Activated CD8-positive, alpha-beta memory T cell treated with anti-CD3 and anti-CD28 coated beads, Interleukin-2, amount 50 U/mL, for 48 hours (primary cell): ENCODE measurements at regions not wholly inside any gene's neighbourhood (a gene's known extent, or its start where the extent isn't known, plus 50 kb on each side); places are given as distances from the start of the nearest gene placed in this dataset.

Experiments used
- DNase-seq: peaks from one replicate; pipeline ENCODE4 v3.0.0-alpha.2; 2020

DNA sequence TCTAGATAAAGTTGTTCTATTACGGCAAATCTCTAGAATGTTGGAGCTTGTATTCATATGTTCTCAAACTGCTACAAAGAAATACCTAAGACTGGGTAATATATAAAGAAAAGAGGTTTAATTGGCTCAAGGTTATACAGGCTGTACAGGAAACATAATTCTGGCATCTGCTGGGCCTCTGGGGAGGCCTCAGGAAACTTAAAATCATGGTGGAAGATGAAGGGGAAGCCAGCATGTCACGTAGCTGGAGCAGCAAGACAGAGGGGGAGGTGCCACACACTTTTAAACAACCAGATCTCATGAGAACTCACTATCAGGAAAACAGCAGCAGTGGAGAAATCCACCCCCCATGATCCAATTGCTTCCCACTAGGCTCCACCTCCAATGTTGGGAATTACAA, 390.4 kb upstream of the ADGRL4 start:
- DNase-seq = no peak

DNA sequence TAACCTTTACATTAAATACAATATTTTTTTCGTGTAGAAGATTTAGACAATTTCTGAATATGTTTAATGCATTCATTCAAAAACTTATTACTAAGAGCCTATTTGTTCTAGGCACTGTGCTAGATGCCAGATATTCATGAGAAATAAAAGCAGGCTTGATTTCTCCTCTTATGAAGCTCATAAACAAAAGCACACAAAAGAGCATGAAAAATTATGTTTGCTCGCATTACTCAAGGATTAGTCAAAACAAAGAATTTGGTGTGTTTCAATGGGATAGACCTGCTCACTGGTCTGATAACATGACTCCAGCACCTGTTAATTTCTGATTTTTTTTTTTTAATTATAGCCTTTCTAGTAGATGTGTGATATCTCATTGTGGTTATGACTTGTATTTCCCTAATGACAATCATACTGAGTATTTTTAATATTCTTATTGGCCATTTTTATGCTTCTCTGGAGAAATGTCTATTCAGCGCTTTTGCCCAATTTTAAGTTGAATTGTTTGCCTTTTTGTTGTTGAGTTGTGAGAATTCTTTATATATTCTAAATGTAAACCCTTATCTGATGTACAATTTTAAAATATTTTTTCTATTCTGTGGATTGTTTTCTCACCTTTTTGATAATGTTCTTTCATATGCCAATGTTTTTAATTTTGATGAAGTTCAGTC, 382.3 kb upstream of the ADGRL4 start:
- no peak for DNase-seq

DNA sequence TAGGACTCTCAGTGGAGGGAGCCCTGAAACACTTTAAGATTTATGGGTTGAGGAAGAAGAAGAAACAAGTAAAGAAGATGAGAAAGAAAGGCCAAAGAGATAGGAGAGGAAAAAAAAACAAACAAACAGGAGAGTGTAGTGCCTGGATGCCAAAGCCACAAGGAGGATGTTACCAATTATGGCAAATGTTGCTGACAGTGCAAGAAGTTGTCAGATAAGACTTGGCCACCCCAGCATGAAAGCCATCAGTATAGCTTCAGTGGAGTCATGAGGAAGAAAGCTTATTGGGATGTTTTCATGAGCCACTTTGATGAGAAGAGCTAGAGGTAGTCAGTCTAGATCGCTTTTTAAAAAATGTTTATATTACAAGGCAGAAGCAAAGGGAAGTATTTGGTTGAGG, 380.2 kb upstream of the ADGRL4 start:
- no peak for DNase-seq

DNA sequence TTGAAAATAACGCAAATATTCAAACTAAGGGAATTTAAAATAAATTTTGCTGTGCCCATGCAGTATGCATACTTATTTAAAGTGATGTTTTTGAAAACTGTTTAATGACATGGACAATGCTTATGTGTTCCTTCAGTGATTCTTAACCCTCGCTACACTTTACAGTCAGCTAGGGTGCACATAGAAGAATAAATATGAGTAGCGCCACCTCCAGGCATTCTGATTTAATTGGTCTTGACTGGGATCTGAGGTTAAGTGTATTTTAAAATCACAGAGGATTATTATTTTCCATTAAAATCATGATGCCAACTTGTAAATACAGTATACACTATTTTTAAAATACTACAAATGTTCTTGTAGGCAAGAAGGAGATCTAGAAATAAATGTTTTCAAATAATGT, 373.5 kb upstream of the ADGRL4 start:
- no peak for DNase-seq

DNA sequence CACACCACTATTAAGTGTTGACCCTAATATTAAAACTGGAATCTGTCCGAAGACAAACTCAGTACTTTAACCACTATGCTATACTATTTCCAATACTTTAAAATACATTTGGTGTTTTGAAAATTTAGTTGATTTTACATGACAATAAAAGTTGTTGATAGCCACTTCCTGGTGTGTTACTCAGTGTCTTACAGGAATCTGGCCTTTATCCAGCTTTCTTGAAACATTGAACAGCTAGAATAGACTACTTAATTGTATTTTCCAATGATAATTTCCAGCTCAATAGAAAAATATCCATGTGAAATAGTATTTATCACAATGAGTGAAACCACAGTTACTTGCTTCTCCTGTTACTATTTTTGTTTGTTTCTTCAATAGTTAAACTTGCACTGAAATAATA, 369.6 kb upstream of the ADGRL4 start:
- no peak for DNase-seq

DNA sequence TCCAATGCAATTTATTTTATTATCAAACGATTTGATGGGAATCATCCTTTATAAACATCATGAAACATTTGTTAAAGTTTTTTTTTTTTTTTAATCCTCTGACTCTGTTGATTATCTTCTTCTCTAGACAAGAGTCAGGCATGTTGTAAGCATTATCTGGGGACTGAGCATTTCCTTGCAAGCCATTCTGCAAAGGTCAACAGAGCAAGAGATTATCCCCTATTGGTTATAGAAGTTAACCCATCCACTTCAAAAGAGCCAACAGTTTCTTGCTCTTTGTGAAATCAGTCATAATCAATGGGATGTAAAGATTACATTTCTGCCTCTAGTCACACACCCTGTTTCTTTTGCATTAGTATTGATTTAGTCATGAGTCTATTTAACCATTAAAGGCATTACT, 368.8 kb upstream of the ADGRL4 start:
- DNase-seq = no peak

DNA sequence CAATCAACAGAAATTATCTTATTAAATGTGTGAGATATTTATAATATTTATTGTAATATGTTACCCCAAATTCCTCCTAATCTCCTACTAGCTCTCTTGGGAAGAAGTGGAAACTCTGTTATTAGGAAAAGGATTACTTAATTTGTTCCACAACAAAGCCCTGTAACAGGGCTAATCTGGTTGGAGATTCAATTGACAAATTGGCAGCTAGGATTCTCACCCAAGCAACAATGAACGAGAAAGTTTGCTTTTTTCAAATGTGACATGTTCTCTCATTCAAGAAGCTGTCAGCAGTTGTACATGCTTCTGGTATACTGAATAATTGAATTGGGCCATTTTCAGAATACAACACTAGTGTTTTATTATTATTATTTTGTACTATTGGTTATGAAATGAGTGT, 367.9 kb upstream of the ADGRL4 start:
- DNase-seq = no peak

DNA sequence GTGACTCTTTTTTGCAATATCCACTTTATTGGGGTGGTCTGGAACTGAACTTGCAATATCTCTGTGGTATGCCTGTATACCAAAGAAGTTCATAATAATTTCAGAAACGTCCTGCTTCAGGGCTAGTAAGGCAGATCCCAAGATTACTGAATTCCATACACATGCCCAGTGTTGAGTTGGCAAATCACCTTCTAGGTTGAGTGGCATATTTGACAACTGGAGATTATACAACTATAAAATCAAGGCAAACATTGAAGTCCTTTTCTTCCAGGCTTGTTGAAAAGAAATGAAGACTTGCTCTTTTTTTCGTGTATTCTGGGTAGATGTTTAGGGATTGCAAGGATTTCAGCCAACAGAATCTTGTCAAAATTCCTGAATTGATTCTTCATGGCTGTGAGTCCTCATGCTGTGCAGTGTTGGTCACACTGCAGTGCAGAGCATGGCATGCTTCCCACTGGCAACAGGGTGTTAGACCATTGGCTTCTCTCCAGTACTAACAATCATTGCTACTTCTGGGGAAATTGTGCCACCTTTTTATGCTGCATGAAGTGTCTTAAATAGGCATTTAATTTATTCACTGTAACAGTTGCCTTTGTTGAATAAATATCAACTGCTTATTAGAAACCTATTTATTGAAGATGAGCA, 367.1 kb upstream of the ADGRL4 start:
- no peak for DNase-seq

DNA sequence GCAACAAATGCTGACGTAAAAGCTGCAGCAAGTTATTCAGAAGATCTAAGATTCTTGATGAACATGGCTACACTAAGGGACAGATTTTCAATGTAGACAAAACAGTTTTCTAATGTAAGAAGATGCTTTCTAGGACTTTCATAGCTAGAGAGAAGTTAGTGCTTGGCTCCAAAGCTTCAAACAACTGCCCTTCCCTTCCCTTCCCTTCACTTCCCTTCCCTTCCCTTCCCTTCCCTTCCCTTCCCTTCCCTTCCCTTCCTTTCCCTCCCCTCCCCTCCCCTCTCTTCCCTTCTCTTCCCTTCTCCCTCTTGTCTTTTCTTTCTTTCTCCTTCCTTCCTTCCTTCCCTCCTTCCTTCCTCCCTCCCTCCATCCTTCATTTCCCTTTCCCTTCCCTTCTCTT, 365.3 kb upstream of the ADGRL4 start:
- DNase-seq = no peak

DNA sequence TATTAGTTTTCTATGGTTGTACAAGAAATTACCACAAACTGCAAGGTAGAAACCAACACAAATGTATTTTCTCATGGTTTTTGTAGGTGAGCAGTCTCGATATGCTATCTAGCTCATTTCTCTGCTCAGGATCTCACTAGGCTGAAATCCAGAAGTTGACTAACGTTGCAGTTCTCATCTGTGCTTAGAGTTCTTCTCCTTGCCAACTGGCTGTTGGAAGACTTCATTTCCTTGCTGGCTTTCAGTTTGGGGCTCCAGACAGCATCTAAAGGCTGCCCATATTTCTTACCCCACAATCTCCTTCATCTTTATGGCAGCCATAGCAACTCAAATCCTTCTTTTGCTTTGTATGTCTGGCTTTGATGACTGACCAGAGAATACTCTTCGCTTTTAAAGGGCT, 362.6 kb upstream of the ADGRL4 start:
- DNase-seq = no peak

DNA sequence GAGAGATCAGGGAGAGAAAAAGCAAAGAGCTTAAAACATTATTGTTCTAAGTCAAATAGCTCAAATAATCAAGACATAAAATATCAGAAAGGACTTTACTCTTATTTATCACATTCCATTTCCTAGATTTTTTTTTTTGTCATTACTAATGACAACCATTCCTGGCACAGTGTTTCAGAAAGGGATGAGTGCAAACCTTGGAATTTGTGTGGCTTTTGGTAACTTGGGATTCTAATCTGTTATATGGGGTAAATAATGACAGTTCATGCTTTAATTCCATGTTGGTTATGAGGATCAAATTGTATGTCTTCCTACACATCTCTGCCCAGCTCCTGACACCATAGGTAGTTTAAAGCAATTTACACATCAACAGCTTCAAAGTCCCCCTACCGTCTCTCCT, 358.4 kb upstream of the ADGRL4 start:
- no peak for DNase-seq

DNA sequence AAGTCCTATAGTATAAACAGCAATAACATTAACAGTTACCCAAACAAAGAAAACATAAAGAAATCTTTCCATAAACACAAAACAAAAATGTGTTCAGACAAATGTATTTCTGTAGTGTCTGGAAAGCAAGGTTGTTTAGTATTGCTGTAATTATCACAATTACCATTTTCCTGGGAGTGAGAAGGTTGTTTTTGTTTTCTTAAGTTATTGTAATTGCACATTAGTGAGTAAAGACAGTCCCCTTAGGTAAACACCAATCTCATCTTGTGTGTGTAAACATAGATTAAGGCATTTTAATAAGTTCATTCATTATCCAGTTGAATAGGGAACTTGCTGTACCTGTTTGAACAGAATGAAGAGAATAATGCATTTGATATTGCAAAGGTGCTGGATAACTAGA, 356.9 kb upstream of the ADGRL4 start:
- no peak for DNase-seq

DNA sequence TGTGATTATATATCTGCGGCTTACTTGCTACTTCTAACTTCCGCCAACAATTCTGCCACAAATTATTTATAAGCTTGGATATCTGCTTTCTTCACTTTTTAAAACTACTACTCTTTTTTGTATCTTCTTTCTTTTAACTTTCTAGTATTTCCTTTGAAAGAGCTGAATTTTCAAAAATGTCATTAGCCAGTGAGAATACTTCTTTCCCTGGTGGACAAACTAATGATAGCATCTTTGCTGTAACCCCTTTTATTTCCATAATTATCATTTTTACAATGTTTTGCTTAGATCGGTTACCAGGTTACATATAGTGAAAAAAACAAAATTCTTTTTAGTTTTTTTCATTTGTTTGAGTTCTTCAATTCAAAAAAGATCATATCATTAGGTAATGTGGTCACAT, 355.9 kb upstream of the ADGRL4 start:
- DNase-seq = no peak

DNA sequence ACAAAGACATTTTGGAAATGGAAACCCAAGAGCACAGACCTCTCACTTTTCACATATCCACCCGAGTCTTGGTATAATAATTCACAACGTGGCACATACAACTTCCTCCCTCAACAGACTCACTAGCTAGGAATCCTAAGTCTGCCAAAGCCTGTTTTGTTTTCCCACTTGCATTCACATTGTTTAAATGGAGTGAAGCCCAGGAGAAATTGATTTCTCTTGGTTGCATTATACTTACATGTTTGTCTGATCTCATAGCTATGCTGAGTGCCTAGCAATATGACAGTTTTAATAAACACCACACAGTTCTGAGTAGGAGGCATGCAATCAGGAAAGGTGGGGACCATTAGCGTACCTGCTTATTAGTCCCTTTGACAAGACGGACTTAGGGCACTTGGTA, 348.6 kb upstream of the ADGRL4 start:
- no peak for DNase-seq

DNA sequence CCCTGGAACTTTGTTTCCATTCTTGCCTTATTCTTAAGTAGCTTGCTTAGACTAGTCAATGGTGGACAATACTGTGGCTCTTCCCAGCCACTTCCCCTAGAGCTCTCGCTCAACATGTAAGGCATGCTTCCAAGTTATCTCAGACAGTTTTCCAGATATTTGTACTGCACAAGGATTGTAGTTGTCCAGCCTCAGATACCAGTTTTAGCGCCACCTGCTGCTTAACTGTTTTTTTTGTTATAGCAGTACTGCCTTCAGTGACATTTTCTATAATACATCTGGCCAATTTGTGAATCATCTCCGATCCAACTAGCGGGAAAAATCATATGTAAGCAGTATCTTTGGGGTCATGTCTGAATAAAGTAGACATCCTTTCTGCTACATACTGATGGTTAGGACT, 346.7 kb upstream of the ADGRL4 start:
- no peak for DNase-seq

DNA sequence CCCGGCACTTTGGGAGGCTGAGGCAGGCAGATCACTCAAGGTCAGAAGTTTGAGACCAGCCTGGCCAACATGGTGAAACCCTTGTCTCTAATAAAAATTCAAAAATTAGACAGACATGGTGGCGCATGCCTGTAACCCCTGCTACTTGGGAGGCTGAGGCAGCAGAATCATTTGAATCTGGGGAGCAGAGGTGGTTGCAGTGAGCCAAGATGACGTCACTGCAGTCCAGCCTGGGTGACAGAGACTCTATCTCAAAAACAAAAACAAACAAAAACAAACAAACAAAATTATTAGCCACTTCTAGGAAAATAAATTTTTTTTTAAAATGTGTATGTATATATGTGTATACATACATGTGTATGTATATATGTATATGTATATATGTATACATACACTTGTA, 320.3 kb upstream of the ADGRL4 start:
- DNase-seq = no peak

DNA sequence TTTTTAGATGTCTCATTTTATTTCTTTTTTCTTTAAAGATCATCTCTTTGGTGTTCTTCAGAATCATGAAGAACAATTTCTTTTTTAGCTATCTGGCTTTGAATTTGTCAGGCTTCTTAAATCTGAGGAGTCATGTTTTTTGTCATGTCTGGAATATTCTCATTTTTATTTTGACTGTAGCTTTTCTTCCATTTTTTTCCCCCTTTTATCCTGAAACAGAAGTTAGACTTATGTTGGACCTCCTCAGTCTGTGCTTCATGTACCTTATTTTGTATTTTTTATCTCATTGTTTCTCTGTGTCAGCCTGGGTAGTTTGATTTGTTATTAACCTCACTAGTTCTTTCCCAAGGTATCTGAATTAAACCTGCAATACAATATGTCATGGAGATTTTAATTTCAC, 319.2 kb upstream of the ADGRL4 start:
- DNase-seq = no peak

DNA sequence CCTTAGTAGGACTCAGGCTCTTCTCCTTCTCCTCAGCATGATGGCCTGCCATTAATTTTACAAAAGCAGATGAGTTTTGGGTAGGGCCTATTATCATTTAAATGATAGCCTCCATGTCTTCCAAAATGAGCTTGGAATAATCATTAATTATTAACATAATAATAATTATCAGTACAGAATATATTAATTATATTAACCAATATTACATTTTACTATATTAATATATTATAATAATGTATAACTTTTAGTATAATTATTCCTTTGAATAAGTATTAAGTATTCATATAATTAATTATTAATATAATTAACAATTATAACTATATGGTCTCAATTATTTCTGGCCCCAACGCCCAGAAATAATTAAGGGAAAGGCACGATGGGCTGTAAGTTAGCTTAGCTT, 318.6 kb upstream of the ADGRL4 start:
- no peak for DNase-seq

DNA sequence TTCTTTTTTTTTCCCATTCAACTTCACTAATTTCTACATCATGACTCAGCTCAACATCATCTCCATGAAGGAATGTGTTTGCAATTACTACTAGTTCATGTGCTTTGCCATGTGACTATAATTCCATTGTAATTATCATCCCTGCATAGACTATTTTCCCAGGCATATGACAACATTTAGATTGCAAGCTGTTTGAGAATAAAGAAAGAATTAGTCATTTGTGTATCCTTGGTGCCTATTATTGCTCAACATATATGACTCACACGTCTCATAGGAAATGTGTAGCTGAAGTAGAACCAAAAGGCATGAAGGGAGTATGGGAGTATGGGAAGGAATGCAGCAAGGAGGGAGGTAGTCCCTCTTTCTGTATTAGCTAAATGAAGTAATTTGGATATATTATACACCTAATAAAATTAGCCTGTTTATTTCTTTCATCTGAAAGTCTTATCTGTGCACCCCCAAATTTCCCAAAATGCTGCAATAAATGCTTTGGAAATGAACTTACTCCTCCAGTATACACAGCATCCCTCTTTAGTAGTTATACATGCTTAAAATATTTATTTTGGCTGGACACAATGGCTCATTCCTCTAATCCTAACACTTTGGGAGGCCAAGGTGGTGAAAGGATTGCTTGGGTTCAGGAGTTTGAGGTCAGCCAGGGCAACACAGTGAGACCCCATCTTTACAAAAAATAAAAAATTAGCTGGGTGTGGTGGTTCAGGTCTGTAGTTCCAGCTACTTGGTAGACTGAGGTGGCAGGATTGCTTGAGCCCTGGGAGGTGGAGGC, 316.9 kb upstream of the ADGRL4 start:
- DNase-seq = no peak

DNA sequence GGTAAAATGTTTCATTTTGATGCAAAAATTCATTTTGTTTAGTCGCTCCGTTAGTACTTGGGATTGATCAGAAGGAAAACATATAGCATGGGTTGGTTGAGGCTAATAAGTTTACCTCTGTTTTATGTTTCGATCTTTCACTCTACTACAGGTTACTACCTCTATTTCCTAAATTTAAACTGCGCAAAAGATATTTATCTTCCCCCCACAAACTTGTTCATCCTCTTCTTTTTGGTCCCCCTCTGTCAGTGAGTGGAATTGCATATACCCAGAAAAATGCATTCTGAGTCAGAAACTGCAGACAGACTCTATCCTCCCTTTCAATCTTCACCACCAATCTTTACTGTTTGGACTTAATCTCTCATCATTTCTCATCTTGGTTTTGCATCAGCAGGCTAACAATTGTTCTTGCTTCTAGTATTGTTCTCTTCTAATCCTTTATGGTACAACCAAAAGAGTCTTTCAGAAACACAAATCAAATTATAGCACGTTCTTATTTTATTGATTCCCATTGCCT, 316.0 kb upstream of the ADGRL4 start:
- DNase-seq = no peak

DNA sequence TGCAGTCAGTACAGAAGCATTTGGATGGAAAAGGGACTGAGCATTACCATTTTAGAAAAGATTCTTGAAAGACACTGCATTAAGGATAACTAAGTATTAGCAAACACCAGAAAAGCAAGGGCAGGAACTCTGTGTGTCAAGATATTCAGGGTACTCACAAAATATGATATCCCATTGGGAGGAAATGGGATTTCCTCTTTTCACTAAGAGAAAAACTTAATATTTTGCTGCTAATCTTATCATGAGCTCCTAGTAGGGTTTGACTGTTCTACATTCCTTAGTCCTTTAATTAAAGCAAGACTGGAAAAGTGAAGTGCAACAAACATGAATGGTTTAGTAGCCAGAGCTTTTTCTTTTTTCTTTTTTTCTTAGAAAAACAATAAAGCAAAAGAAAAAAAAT, 305.9 kb upstream of the ADGRL4 start:
- no peak for DNase-seq

DNA sequence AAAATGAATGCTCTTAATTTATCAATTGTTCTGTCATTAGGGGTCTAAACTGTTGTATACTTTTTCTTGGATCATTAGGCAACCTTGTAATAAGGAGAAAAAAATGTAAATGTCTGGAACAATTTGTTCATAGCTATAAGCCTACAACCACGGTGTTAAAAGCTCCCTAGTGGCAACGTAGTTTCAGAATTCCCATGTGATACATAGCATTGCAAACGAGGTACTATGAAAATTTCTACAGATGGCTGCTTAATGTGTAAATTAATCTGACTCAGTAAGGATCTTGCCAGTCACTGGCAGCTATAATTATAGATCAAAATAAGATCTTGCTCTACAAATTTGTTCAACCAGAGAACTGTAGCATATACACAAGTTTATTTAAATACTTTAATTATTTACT, 304.1 kb upstream of the ADGRL4 start:
- DNase-seq = no peak

DNA sequence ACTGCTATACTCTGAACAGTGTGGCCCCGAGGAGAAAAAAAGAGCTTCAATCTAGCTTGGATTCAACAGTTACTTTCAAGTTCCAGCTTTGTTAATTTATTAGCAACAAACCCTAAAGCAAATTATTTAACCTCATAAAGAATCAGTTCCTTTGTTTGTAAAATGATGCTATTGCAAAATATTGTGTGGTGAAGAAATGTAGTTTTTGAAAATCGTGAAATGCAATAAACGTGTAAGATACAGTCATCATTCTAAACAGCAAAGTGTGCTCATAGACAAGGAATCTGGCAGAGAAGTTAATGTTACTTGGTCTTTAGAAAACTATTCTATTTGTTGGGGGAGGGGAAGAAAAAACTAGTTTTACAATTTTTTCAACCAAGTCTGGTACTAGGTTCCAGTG, 297.6 kb upstream of the ADGRL4 start:
- no peak for DNase-seq

DNA sequence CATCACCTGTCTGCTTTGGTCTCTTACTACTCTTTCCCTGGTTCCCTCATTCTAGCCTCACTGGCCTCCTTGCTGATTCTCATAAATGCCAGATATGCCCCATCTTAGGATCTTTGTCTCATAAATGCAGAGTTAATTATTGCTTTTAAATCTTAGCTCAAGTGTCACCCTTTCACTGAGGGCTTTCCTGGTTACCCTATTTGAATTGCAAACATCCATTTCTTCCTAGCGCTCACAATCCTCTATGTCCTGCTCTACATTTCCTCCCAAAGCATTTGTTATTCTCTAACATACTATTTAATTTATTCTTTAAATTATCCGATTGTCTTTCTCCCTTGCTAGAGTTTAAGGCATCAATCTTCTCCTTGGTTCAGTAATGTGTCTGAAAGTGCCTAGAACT, 296.5 kb upstream of the ADGRL4 start:
- DNase-seq = no peak
